ENCODE measurements at regions not wholly inside any gene's neighbourhood (a gene's known extent, or its start where the extent isn't known, plus 50 kb on each side); places are given as distances from the start of the nearest gene placed in this dataset.

GRCh38 chr2:157160111-157160510, 97.4 kb upstream of the GALNT5 start:
- no peak overlapping the region for H3K4me3 ChIP-seq
- H3K27ac ChIP-seq, result no peak overlapping the region
- H3K9me3 ChIP-seq, result no peaks in the 10 kb centered on the region
- H3K27me3 ChIP-seq (replicated peaks; ENCODE audit: insufficient read depth), result no peaks in the 10 kb centered on the region
- TF ChIP-seq CTCF (IDR thresholded peaks at IDR 0.05), result no peak
- DNase-seq (ENCODE audit: low spot score) (no peak), ATAC-seq (ENCODE audit: insufficient number of reproducible peaks, low FRiP score, low read depth) (no peak)
- H3K36me3 ChIP-seq, result no peaks in the 10 kb centered on the region
- no peaks in the 10 kb centered on the region for H3K4me1 ChIP-seq (ENCODE audit: control insufficient read depth in 1 of 2, low read depth in 2 of 2)

- no peaks in the 10 kb centered on the region for H3K9me3 ChIP-seq
- TF ChIP-seq CTCF (IDR thresholded peaks at IDR 0.05), result no peak
- H3K4me3 ChIP-seq, result no peak overlapping the region
- H3K36me3 ChIP-seq, result no peaks in the 10 kb centered on the region
- H3K4me1 ChIP-seq (ENCODE audit: control insufficient read depth in 1 of 2, low read depth in 2 of 2), result no peaks in the 10 kb centered on the region
- ATAC-seq (ENCODE audit: insufficient number of reproducible peaks, low FRiP score, low read depth) (no peak), DNase-seq (ENCODE audit: low spot score) (no peak)
- no peaks in the 10 kb centered on the region for H3K27me3 ChIP-seq (replicated peaks; ENCODE audit: insufficient read depth)
- no peak overlapping the region for H3K27ac ChIP-seq
Measured at GRCh38 chr2:157164370-157164769, 93.1 kb upstream of the GALNT5 start.

GRCh38 chr2:157164891-157165290, 92.6 kb upstream of the GALNT5 start:
- Histone ChIP-seq H3K27ac (no peak overlapping the region), H3K9me3 (no peaks in the 10 kb centered on the region), H3K27me3 (replicated peaks; ENCODE audit: insufficient read depth) (no peaks in the 10 kb centered on the region), H3K4me3 (no peak overlapping the region), H3K4me1 (ENCODE audit: control insufficient read depth in 1 of 2, low read depth in 2 of 2) (no peaks in the 10 kb centered on the region), H3K36me3 (no peaks in the 10 kb centered on the region)
- TF ChIP-seq CTCF (IDR thresholded peaks at IDR 0.05), result no peak
- no peak for DNase-seq (ENCODE audit: low spot score)
- ATAC-seq (ENCODE audit: insufficient number of reproducible peaks, low FRiP score, low read depth), result no peak

- Histone ChIP-seq H3K9me3 (no peaks in the 10 kb centered on the region), H3K27me3 (replicated peaks; ENCODE audit: insufficient read depth) (no peaks in the 10 kb centered on the region), H3K36me3 (no peaks in the 10 kb centered on the region), H3K4me1 (ENCODE audit: control insufficient read depth in 1 of 2, low read depth in 2 of 2) (peaks cover 0 to 7% of the 10 kb centered on the region in 2 donors), H3K27ac (no peak overlapping the region), H3K4me3 (no peak overlapping the region)
- TF ChIP-seq CTCF (IDR thresholded peaks at IDR 0.05), result no peak
- no peak for ATAC-seq (ENCODE audit: insufficient number of reproducible peaks, low FRiP score, low read depth)
- no peak for DNase-seq (ENCODE audit: low spot score)
Measured at GRCh38 chr2:157168501-157168900, 89.0 kb upstream of the GALNT5 start.

GRCh38 chr2:157169889-157170288, 87.6 kb upstream of the GALNT5 start:
- no peaks in the 10 kb centered on the region for H3K9me3 ChIP-seq
- H3K4me3 ChIP-seq, result no peak overlapping the region
- peaks cover 0 to 7% of the 10 kb centered on the region in 2 donors for H3K4me1 ChIP-seq (ENCODE audit: control insufficient read depth in 1 of 2, low read depth in 2 of 2)
- ATAC-seq (ENCODE audit: insufficient number of reproducible peaks, low FRiP score, low read depth), result no peak
- no peaks in the 10 kb centered on the region for H3K36me3 ChIP-seq
- DNase-seq (ENCODE audit: low spot score), result no peak
- no peak overlapping the region for H3K27ac ChIP-seq
- TF ChIP-seq CTCF (IDR thresholded peaks at IDR 0.05), result no peak
- H3K27me3 ChIP-seq (replicated peaks; ENCODE audit: insufficient read depth), result no peaks in the 10 kb centered on the region

Measured in thoracic aorta (tissue), 2 donors.